Naive B cell (primary cell): ENCODE measurements at regions not wholly inside any gene's neighbourhood (a gene's known extent, or its start where the extent isn't known, plus 50 kb on each side); places are given as distances from the start of the nearest gene placed in this dataset.

Experiments used
- ATAC-seq, 2 donors: fragments of 150-1000 bp; cut with Tn5 transposase; 2 replicates each; pipeline ENCODE4 v1.10.0; 2021; ENCODE audit warnings: low read depth in 2 of 2, mild to moderate bottlenecking in 2 of 2, moderate library complexity in 2 of 2
- DNase-seq: peaks from one replicate; pipeline ENCODE4 v3.0.0; 2022
- H3K27ac Mint-ChIP-seq, 6 donors: one replicate each; pipeline ENCODE4 v1.8.0; 2020 to 2022; ENCODE audit warnings: mild to moderate bottlenecking in 6 of 6, mixed read lengths in 6 of 6, moderate library complexity in 5 of 6, inconsistent platforms in 2 of 6
- H3K27me3 Mint-ChIP-seq, 3 donors: one replicate each; pipeline ENCODE4 v1.8.0; 2021 to 2022; ENCODE audit warnings: mixed read lengths in 3 of 3, mild to moderate bottlenecking in 1 of 3
- H3K36me3 Mint-ChIP-seq, 2 donors: one replicate each; pipeline ENCODE4 v1.8.0; 2020 to 2022; ENCODE audit warnings: mixed read lengths in 2 of 2, inconsistent platforms in 1 of 2, mild to moderate bottlenecking in 1 of 2
- H3K4me1 Mint-ChIP-seq, 3 donors: one replicate each; pipeline ENCODE4 v1.8.0; 2020 to 2022; ENCODE audit warnings: mixed read lengths in 3 of 3, inconsistent platforms in 1 of 3, mild to moderate bottlenecking in 1 of 3, moderate library complexity in 1 of 3
- H3K4me3 Mint-ChIP-seq, 8 donors: one replicate each; pipeline ENCODE4 v1.8.0; 2020 to 2022; ENCODE audit warnings: mild to moderate bottlenecking in 8 of 8, mixed read lengths in 8 of 8, moderate library complexity in 8 of 8, inconsistent platforms in 2 of 8
- H3K9me3 Mint-ChIP-seq, 7 donors: one replicate each; pipeline ENCODE4 v1.8.0; 2020 to 2022; ENCODE audit warnings: mixed read lengths in 7 of 7, mild to moderate bottlenecking in 5 of 7, inconsistent platforms in 2 of 7, moderate library complexity in 1 of 7

DNA sequence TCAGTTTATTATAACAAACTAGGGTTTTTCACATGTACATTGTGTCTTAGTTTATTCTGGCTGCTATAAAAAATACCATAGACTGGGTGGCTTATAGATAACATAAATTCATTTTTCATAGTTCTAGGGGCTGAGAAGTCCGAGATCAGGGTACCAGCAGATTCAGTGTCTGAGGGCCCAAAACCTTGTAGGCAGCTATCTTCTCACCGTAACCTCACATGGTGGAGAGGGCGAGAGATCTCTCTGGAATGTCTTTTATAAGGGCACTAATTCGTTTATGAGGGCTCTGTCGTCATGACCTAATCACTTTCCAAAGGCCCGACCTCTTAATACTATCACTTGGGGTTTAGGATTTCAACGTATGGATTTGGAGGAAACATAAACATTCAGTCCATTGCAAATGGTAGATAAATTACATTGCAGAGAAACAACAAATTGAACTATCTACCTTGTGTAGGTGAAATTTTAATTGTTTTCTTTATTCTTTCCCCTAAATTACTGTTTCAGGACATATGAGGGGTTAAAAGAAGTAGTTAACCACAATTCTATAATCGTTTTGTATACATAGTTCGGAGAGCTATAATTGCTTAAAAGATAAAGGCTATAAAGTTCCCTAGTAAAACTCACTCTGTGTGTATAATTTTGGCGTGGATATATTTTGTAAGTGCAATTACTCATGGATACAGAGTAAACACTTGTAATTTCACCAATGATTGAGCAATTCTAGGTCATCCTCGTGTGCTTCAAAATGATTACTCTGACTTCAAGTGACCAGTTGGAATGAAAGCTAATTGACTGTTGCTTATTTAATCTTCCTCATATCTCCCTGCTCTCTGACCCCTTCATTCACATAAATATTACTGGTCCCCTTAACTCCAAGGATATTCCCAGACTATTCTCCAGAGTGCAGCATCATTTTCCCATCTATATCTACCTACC is 247.5 kb upstream of the TMEM161B start:
- DNase-seq (no peak), ATAC-seq (no peak)
- Mint-ChIP-seq H3K9me3 (peaks cover 0 to 4% (median 0%) of the 10 kb centered on the region in 7 donors), H3K27me3 (peaks cover 10 to 32% (median 27%) of the 10 kb centered on the region in 3 donors), H3K27ac (no peak overlapping the region), H3K4me3 (no peak overlapping the region), H3K4me1 (no peaks in the 10 kb centered on the region), H3K36me3 (no peaks in the 10 kb centered on the region)

DNA sequence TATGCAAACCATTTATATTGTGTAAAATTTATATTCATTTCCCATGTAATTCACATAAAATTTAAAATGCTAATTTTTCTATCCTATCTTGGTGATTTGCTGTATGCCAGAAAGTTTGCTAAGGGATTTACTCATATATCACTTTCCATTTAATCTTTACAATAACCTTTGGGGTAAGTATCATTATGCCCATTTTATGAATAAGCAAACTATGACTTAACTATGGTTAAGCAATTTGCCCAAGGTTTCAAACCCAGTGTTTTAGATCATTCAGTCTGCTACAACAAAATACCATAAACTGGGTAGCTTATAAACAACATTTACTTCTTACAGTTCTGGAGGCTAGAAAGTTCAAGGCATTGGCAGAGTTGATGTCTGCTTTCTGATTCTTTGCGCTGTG is 246.4 kb upstream of the TMEM161B start:
- no peak for ATAC-seq
- Mint-ChIP-seq H3K36me3 (no peaks in the 10 kb centered on the region), H3K27me3 (peaks cover 16 to 26% (median 20%) of the 10 kb centered on the region in 3 donors), H3K27ac (no peak overlapping the region), H3K4me3 (no peak overlapping the region), H3K4me1 (no peaks in the 10 kb centered on the region), H3K9me3 (peaks cover 0 to 4% (median 0%) of the 10 kb centered on the region in 7 donors)
- DNase-seq, result no peak

DNA sequence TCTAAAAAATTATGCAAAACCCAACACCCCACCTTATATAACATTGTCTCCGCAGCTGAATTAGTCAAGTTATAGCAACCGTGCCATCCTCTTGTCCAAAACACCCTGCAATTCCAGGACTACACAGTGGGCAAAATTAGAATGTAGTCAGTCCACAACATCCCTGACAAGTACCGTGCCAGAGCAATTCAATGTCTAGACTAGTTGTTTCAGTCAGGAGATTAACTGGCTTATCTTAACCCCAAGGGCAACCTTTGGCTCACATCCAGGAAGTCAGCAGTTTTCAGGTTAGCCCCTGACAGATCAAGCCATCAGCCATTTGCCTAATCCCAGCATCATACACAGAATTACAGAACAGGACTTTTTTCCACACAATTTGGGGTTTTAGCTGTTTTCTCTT is 240.8 kb upstream of the TMEM161B start:
- Mint-ChIP-seq H3K4me1 (no peaks in the 10 kb centered on the region), H3K9me3 (peaks cover 0 to 4% (median 0%) of the 10 kb centered on the region in 7 donors), H3K36me3 (no peaks in the 10 kb centered on the region), H3K27me3 (peaks cover 27 to 37% (median 30%) of the 10 kb centered on the region in 3 donors), H3K27ac (no peak overlapping the region), H3K4me3 (no peak overlapping the region)
- ATAC-seq (no peak), DNase-seq (no peak)

DNA sequence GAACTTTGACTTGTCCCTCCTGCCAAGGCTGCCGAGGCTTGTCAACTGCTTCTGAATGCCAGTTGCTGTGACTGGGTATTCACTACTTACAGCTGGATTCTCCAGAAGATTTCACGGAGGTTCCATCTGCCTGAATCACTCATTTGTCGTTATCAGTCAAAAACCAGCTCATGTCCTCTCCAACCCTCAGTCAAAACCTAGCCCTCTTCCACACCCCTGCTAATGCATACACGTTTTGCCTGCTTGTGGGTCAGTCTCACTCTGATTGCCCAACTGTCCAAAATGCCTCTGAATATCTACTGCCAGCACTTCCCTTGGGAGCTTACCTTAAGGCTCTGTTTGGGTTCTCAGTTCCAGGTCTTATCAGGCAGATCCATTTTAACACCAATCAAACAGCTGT is 238.6 kb upstream of the TMEM161B start:
- peaks cover 5 to 12% (median 8%) of the 10 kb centered on the region in 3 donors for H3K4me1 Mint-ChIP-seq
- no peaks in the 10 kb centered on the region for H3K36me3 Mint-ChIP-seq
- H3K27ac Mint-ChIP-seq, result no peak overlapping the region
- no peak for DNase-seq
- peaks cover 21 to 28% (median 22%) of the 10 kb centered on the region in 3 donors for H3K27me3 Mint-ChIP-seq
- no peak overlapping the region for H3K4me3 Mint-ChIP-seq
- H3K9me3 Mint-ChIP-seq, result no peaks in the 10 kb centered on the region
- no peak for ATAC-seq

DNA sequence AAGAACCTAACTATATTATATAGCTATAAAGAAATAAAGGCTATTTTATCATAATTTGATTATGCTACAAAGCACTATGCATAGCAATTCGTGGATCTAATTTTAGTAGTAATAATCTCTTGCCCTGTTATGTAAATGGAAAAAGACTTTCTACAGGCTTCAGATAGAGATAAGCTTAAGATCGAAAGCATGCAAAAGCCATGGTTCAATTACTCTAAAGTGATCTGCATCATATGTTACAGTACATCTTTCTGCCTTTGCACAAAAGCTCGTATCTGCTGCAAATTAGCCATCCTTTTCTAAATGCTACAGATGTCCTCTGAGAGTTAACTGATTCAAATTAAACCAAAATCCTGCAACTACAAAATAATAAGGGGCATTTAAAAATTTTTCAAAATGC is 234.8 kb upstream of the TMEM161B start:
- DNase-seq (no peak), ATAC-seq (no peak)
- H3K27me3 Mint-ChIP-seq, result peaks cover 4 to 23% (median 22%) of the 10 kb centered on the region in 3 donors
- no peak overlapping the region for H3K27ac Mint-ChIP-seq
- no peaks in the 10 kb centered on the region for H3K9me3 Mint-ChIP-seq
- H3K4me1 Mint-ChIP-seq, result peaks cover 5 to 21% (median 16%) of the 10 kb centered on the region in 3 donors
- peak overlapping the region in 7 of 8 donors; percentile 81 to 95 (median 92) for H3K4me3 Mint-ChIP-seq
- H3K36me3 Mint-ChIP-seq, result no peaks in the 10 kb centered on the region

DNA sequence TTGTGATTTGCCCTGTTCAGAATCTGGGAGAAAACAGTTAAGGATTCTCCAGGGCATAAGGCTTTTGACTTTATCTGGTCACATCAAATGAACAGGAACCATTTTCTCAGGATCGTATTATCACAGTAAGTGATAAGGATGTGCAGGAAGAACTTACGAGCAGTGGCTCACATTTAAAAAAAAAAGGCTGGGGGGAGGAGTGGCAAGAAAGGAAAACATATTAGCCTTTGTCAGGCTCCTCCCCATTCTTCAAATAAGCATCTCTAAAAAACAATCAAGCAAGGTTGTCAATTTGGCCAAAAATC is 234.3 kb upstream of the TMEM161B start:
- Mint-ChIP-seq H3K36me3 (no peaks in the 10 kb centered on the region), H3K27me3 (peaks cover 4 to 23% (median 19%) of the 10 kb centered on the region in 3 donors), H3K4me1 (peaks cover 5 to 21% (median 16%) of the 10 kb centered on the region in 3 donors), H3K9me3 (no peaks in the 10 kb centered on the region), H3K27ac (peak overlapping the region in 5 of 6 donors; percentile 5 to 89 (median 49)), H3K4me3 (peak overlapping the region; percentile 81 to 95 (median 92))
- DNase-seq (no peak), ATAC-seq (peak in 1 of 2 donors; percentile 18)

DNA sequence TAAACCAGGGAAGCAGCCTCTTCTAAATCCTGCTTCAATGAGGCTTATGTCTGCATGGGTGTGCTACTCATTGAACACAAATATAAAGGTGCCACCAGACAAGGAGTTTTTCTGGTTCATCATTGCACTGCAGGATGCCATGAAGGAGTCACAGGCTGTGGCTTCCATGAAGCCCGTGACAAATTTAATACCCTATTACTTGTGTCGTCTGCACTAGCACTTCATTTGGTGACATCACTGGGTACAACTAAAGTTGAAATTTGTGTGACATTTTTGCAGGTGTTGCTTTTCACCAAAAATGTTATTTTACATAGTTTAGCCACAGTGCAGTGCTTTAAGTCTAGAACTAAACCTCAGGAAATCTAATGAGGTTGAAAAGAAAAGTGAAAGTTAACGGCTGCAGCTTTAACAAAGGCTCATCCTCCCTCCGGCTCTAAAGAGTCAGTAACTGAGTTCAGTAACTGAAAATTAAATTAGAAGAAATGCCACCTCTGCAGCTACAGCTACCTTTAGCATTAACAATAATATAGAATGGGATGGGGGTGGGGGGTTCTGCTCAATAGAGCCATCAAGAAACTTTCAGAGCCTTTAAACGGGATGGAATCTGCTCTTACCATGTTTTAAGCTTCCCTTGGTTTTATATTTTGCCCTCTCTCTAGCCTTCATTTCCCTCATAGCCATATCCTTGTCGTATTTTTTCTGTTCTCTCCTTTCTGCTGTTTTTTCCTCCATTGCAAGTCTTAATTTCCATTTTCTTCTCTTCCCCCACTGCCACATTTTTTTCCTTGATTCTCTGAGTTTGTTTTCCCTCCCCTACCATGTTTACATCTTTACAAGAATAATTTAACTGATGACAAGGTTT is 233.8 kb upstream of the TMEM161B start:
- H3K4me1 Mint-ChIP-seq, result peaks cover 5 to 21% (median 16%) of the 10 kb centered on the region in 3 donors

DNA sequence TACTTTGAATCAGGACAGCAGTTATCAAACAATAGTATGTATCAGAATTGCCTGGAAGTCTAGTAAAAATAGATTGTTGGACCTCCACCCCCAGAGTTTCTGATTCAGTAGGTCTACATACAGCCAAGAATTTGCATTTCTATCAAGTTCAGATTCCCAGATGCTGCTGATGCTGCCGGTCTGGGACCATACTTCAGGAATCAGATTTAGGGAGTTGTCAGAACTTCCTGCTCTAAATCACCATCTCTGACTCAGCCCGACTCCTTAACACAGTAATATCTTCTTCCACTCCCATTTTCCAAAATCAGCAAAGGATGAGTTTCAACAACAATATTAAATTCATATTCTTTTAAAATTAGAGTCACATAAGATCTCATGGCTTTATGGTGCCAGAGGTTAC is 227.2 kb upstream of the TMEM161B start:
- ATAC-seq (no peak), DNase-seq (no peak)
- Mint-ChIP-seq H3K36me3 (no peaks in the 10 kb centered on the region), H3K27ac (no peak overlapping the region), H3K9me3 (no peaks in the 10 kb centered on the region), H3K4me1 (no peaks in the 10 kb centered on the region), H3K4me3 (no peak overlapping the region), H3K27me3 (peaks cover 22 to 39% (median 33%) of the 10 kb centered on the region in 3 donors)

More for the DNA sequence above, 233.8 kb upstream of the TMEM161B start:
- Mint-ChIP-seq H3K9me3 (no peaks in the 10 kb centered on the region), H3K27ac (peak overlapping the region in 5 of 6 donors; percentile 5 to 89 (median 58)), H3K27me3 (peaks cover 4 to 18% (median 15%) of the 10 kb centered on the region in 3 donors), H3K4me3 (peak overlapping the region; percentile 81 to 95 (median 92)), H3K36me3 (no peaks in the 10 kb centered on the region)
- DNase-seq, result peak; percentile 2
- ATAC-seq, result peak; percentile 63 to 67

DNA sequence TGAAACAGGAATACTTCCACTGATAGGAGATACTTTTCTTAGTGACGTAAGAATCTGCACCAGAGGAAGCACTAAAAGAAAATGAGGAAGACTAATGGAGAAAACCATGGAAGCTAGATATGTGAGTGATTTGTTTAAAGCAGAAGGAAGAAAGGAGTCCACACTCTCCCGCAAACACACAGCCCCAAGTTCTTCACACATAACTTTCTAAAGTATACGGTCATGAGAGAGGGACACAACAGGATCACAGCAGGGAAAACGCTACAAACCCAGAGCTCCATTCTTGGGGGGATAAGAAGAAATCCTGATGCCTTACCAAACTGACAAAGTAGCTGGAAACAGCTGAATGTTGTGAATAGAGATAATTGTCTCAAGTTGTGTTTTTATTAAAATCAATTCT is 222.2 kb upstream of the TMEM161B start:
- Mint-ChIP-seq H3K4me1 (no peaks in the 10 kb centered on the region), H3K36me3 (no peaks in the 10 kb centered on the region), H3K27ac (peak overlapping the region in 1 of 6 donors; percentile 76), H3K9me3 (no peaks in the 10 kb centered on the region), H3K4me3 (no peak overlapping the region), H3K27me3 (peaks cover 21 to 26% (median 25%) of the 10 kb centered on the region in 3 donors)
- ATAC-seq, result no peak
- DNase-seq, result no peak

DNA sequence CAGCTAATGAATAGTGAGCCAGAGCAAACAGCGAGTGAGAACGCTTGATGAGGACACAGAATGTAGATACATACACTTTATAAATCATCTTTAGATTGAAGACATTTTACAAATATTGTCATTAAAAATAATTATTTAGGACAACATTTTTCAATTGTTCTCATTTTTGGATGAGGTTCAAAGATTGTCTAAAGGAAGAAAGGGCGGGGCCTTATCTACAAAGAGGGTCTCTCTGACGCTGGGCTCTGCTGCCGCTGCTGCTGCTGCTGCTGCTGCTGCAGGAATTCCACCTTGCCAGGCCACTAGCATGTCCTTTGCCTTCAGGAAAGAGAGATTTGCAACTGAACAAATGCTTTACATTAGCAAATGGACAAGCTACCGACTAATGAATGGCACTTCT is 220.7 kb upstream of the TMEM161B start:
- DNase-seq (no peak), ATAC-seq (no peak)
- no peak overlapping the region for H3K4me3 Mint-ChIP-seq
- no peak overlapping the region for H3K27ac Mint-ChIP-seq
- H3K9me3 Mint-ChIP-seq, result no peaks in the 10 kb centered on the region
- H3K27me3 Mint-ChIP-seq, result peaks cover 16 to 19% (median 18%) of the 10 kb centered on the region in 3 donors
- H3K36me3 Mint-ChIP-seq, result no peaks in the 10 kb centered on the region
- no peaks in the 10 kb centered on the region for H3K4me1 Mint-ChIP-seq

DNA sequence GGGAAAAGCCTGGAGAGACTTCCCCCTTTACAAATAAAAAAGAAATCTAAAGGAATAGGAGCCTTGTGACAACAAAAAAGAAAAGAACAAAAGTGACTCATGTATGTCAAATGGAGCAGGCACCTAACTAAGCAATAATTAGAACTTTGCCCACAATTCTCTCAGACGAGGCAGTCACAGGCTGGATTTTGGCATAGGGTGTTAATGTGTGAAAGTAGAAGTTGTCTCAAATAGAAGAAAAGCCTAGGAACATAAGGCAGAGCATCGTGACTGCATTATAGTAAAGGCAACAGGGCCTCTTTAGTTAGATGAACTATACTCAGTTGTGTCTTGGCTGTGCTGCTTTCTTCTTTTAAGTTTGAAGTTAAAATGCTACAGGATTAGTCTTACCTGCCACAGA is 219.9 kb upstream of the TMEM161B start:
- Mint-ChIP-seq H3K9me3 (no peaks in the 10 kb centered on the region), H3K27me3 (peaks cover 18 to 20% (median 19%) of the 10 kb centered on the region in 3 donors), H3K36me3 (no peaks in the 10 kb centered on the region), H3K4me3 (no peak overlapping the region), H3K27ac (no peak overlapping the region), H3K4me1 (no peaks in the 10 kb centered on the region)
- ATAC-seq, result no peak
- DNase-seq, result no peak

DNA sequence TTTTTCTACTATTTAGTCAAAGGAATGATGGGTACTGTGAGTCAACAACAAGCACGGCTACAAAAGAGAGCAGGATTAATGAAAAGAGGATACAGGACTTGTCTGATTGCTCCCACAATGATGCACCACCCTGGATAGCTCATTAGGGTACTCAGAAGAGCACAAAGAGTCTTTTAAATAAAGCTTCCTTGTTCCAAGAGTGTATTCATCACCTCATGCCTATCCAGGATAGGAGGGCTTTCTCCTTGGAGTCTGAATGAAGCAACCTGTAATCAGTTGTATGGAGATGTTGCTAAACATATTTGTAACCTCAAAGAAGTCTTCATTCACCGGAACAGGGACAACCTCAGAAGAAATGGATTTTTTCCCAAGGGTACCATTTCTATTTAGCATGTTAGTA is 219.5 kb upstream of the TMEM161B start:
- no peaks in the 10 kb centered on the region for H3K9me3 Mint-ChIP-seq
- DNase-seq (no peak), ATAC-seq (no peak)
- H3K4me3 Mint-ChIP-seq, result no peak overlapping the region
- H3K36me3 Mint-ChIP-seq, result no peaks in the 10 kb centered on the region
- H3K4me1 Mint-ChIP-seq, result no peaks in the 10 kb centered on the region
- H3K27me3 Mint-ChIP-seq, result peaks cover 18 to 20% (median 19%) of the 10 kb centered on the region in 3 donors
- H3K27ac Mint-ChIP-seq, result no peak overlapping the region

DNA sequence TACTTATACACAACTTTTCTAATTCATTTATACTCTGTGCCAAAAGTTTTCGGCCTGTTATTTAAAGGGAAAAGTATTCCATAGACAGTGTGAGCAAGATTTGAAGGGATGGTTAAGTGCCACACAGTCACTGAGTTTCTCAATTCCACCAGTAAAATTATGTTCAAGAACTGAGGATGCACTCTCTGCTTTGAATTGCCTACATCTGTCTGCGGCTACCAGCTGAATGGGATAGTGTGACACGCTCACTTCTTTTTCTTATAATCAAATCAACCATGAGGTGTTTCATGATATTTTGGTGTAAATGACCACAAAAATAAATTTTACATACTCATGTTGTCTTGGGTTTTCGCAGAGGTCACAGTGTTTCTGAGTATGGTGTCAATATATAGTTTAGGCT is 218.4 kb upstream of the TMEM161B start:
- Mint-ChIP-seq H3K27me3 (peaks cover 12 to 17% (median 15%) of the 10 kb centered on the region in 3 donors), H3K4me1 (no peaks in the 10 kb centered on the region), H3K36me3 (no peaks in the 10 kb centered on the region), H3K9me3 (no peaks in the 10 kb centered on the region), H3K4me3 (no peak overlapping the region), H3K27ac (no peak overlapping the region)
- DNase-seq (no peak), ATAC-seq (no peak)
